NCI-H446 treated with DMSO at 0.1 percent for 48 hours (cell line): ENCODE measurements at regions not wholly inside any gene's neighbourhood (a gene's known extent, or its start where the extent isn't known, plus 50 kb on each side); places are given as distances from the start of the nearest gene placed in this dataset.
"Not testable (repeated sequence)": the region's sequence is repeated elsewhere in the genome, so short reads cannot be mapped to it uniquely, and the experiment has no call there.

ENCODE experiments used
- DNase-seq: peaks from one replicate; lab custom pipeline; 2025; lab: John Stamatoyannopoulos, UW

- no peak for DNase-seq
Measured at GRCh38 chr2:194380011-194380410, 1277.0 kb upstream of the SLC39A10 start.

GRCh38 chr2:194367390-194367789 is 1289.6 kb upstream of the SLC39A10 start:
- DNase-seq, result peak; percentile 19

GRCh38 chr2:194363878-194364277 is 1293.1 kb upstream of the SLC39A10 start:
- no peak for DNase-seq

- peak; percentile 83 for DNase-seq
Measured at GRCh38 chr2:194363295-194363694, 1293.7 kb upstream of the SLC39A10 start.

- no peak for DNase-seq
Measured at GRCh38 chr2:194352505-194352904, 1304.5 kb upstream of the SLC39A10 start.

GRCh38 chr2:194346193-194346592 is 1310.8 kb upstream of the SLC39A10 start:
- DNase-seq, result peak; percentile 17

GRCh38 chr2:194345347-194345746 is 1311.7 kb upstream of the SLC39A10 start:
- no peak for DNase-seq

GRCh38 chr2:194343167-194343566 is 1313.9 kb upstream of the SLC39A10 start:
- no peak for DNase-seq

GRCh38 chr2:194332799-194333490 is 1324.1 kb upstream of the SLC39A10 start:
- no peak for DNase-seq

- DNase-seq, result no peak
Measured at GRCh38 chr2:194328456-194328855, 1328.6 kb upstream of the SLC39A10 start.

- DNase-seq, result no peak
Measured at GRCh38 chr2:194327196-194327888, 1329.7 kb upstream of the SLC39A10 start.

- DNase-seq, result no peak
Measured at GRCh38 chr2:194323740-194324139, 1333.3 kb upstream of the SLC39A10 start.

GRCh38 chr2:194320520-194320919 is 1336.5 kb upstream of the SLC39A10 start:
- DNase-seq, result no peak

- no peak for DNase-seq
Measured at GRCh38 chr2:194319222-194319992, 1337.6 kb upstream of the SLC39A10 start.

- no peak for DNase-seq
Measured at GRCh38 chr2:194314042-194314441, 1343.0 kb upstream of the SLC39A10 start.

GRCh38 chr2:194304191-194304590 is 1352.8 kb upstream of the SLC39A10 start:
- DNase-seq, result no peak

- peak; percentile 85 for DNase-seq
Measured at GRCh38 chr2:194301946-194302345, 1355.1 kb upstream of the SLC39A10 start.

GRCh38 chr2:194294156-194294555 is 1362.9 kb upstream of the SLC39A10 start:
- no peak for DNase-seq

- no peak for DNase-seq
Measured at GRCh38 chr2:194291104-194291503, 1365.9 kb upstream of the SLC39A10 start.

- DNase-seq, result no peak
Measured at GRCh38 chr2:194289712-194290346, 1367.2 kb upstream of the SLC39A10 start.

GRCh38 chr2:194276667-194277066 is 1380.4 kb upstream of the SLC39A10 start:
- not testable (repeated sequence) for DNase-seq

GRCh38 chr2:194271293-194271961 is 1385.6 kb upstream of the SLC39A10 start:
- no peak for DNase-seq
